ENCODE measurements at regions not wholly inside any gene's neighbourhood (a gene's known extent, or its start where the extent isn't known, plus 50 kb on each side); places are given as distances from the start of the nearest gene placed in this dataset.

DNA sequence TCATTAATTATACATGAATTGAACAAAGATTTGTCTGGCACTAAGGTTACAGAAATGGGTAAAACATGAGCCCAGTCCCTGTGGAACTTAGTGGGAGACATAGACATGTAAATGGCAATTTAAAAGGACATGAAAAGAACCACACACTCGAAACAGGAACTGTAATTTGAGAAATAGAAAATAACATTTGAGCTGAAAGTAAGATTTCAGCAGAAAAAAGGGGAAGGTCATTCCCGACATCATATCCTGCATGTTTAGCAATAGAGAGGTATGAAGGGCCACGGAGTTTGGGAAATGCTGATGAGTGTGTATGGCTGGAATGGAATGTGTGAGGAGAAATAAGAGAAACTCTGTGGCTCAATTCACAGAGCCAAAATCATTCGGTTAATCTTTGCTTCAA is 175.4 kb upstream of the AHR start:
- no peak for TF ChIP-seq CTCF (IDR thresholded peaks at IDR 0.05; ENCODE audit: unreplicated experiment)
- no peak overlapping the region for H3K4me3 Mint-ChIP-seq (ENCODE audit: low read depth)

DNA sequence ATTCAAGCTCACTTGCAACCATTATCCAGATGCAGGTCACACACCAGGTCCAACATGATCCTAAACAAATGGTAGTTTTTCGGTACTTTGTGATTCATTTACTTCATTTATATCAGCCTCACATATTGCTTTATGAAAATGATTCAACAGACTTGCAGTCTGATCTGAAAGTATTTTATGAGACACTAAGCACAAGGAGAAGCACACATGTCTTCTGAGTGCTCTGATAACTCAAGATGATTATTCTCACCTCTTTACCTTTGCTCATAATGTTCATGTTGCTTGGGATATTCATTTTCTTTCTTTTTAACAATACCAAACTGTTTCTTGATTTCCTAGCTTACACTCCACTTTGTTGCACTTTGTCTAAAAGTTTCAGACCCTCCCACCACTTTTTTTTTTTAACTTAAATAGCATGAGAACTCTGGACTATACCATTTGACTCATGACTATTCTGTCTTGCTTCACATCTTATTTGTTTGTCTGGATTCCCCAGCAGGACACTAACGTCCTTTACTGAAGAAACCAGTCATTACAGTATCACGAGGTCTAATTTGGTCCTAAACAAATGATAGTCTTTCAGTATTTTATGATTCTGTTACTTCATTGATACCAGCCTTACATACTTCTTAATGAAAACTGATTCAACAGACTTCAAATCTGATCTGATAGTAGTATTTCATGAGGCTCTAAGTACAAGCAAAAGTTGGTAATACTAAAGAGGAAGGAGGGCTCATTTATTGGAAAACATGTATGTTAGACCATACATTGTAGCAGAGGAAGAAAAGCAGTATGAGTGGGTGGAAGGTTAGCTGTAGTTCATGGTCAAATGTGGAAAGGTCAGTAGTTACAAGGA is 171.8 kb upstream of the AHR start:
- H3K27me3 Mint-ChIP-seq = no peaks in the 10 kb centered on the region
- DNase-seq (ENCODE audit: low spot score, unreplicated experiment) = no peak
- H3K9me3 Mint-ChIP-seq (ENCODE audit: low read depth) = no peaks in the 10 kb centered on the region
- H3K4me1 Mint-ChIP-seq (ENCODE audit: low read depth) = peaks cover 26% of the 10 kb centered on the region
- TF ChIP-seq CTCF (IDR thresholded peaks at IDR 0.05; ENCODE audit: unreplicated experiment) = no peak
- peak overlapping the region; percentile 26 for H3K27ac Mint-ChIP-seq
- no peaks in the 10 kb centered on the region for H3K36me3 Mint-ChIP-seq (ENCODE audit: insufficient read depth)
- no peak overlapping the region for H3K4me3 Mint-ChIP-seq (ENCODE audit: low read depth)

More for the DNA sequence above, 175.4 kb upstream of the AHR start:
- Mint-ChIP-seq H3K27ac (no peak overlapping the region), H3K36me3 (ENCODE audit: insufficient read depth) (no peaks in the 10 kb centered on the region), H3K9me3 (ENCODE audit: low read depth) (no peaks in the 10 kb centered on the region), H3K27me3 (no peaks in the 10 kb centered on the region), H3K4me1 (ENCODE audit: low read depth) (peaks cover 3% of the 10 kb centered on the region)
- no peak for DNase-seq (ENCODE audit: low spot score, unreplicated experiment)

GRCh38 chr7:17129218-17129617 is 169.2 kb upstream of the AHR start:
- Mint-ChIP-seq H3K4me3 (ENCODE audit: low read depth) (no peak overlapping the region), H3K27me3 (no peaks in the 10 kb centered on the region), H3K27ac (peak overlapping the region; percentile 24), H3K4me1 (ENCODE audit: low read depth) (peaks cover 34% of the 10 kb centered on the region), H3K9me3 (ENCODE audit: low read depth) (peaks cover 4% of the 10 kb centered on the region), H3K36me3 (ENCODE audit: insufficient read depth) (peaks cover 2% of the 10 kb centered on the region)
- no peak for DNase-seq (ENCODE audit: low spot score, unreplicated experiment)
- TF ChIP-seq CTCF (IDR thresholded peaks at IDR 0.05; ENCODE audit: unreplicated experiment) = no peak

DNA sequence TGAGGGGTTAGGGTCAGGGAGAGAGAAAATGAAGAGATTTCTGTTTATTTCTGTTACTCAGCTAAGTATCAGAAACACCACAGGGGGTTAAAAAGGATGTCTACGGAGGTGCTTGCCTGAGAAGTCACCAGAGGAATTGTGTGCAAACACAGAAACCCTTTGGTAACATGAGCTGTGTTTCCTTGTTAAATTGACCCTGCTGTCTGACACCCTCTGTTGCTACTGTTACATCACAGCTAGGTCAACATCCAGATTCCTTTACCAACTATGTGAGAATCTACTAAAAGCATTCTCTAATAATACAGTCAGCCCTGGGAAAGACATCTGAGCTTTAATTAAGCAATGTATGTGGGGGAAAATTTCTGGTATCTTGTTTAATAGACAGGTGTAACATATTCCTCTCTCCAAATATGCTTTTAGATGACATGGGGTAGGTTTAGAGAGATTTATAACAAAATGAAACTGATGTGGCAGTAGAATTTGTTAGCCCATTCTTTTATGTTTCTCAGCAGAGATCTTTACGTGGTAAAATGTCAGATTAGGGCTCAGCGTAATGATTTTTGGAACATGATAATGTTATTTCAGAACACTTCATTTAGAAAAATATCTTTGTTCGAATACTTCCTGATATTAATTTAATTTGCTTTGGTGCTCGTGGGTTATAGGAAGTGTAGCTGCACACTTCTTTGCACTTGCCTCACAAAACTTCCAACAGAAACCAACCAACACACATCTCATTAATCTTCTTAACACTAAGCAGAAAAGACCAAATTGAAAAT is 168.0 kb upstream of the AHR start:
- H3K27me3 Mint-ChIP-seq = no peaks in the 10 kb centered on the region
- H3K4me3 Mint-ChIP-seq (ENCODE audit: low read depth) = peak overlapping the region; percentile 14
- peaks cover 4% of the 10 kb centered on the region for H3K9me3 Mint-ChIP-seq (ENCODE audit: low read depth)
- peaks cover 2% of the 10 kb centered on the region for H3K36me3 Mint-ChIP-seq (ENCODE audit: insufficient read depth)
- DNase-seq (ENCODE audit: low spot score, unreplicated experiment) = no peak
- no peak for TF ChIP-seq CTCF (IDR thresholded peaks at IDR 0.05; ENCODE audit: unreplicated experiment)
- peak overlapping the region; percentile 97 for H3K27ac Mint-ChIP-seq
- H3K4me1 Mint-ChIP-seq (ENCODE audit: low read depth) = peaks cover 34% of the 10 kb centered on the region

DNA sequence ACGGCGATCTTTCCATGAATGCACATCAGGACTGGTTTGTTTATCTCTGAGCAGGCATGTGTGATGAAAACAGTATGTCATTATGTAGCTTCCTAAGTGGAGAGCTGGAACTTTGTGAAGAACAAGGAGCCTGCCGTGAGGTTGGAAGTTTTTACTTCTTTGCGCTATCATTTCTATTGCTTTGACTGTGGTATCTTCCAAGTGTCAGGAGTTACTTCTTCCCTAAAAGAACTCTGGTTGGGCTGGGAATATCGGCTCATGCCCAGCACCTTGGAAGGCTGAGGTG is 167.4 kb upstream of the AHR start:
- TF ChIP-seq CTCF (IDR thresholded peaks at IDR 0.05; ENCODE audit: unreplicated experiment) = no peak
- DNase-seq (ENCODE audit: low spot score, unreplicated experiment) = no peak
- Mint-ChIP-seq H3K27ac (peak overlapping the region; percentile 97), H3K27me3 (no peaks in the 10 kb centered on the region), H3K9me3 (ENCODE audit: low read depth) (peaks cover 4% of the 10 kb centered on the region), H3K36me3 (ENCODE audit: insufficient read depth) (peaks cover 2% of the 10 kb centered on the region), H3K4me1 (ENCODE audit: low read depth) (peaks cover 33% of the 10 kb centered on the region), H3K4me3 (ENCODE audit: low read depth) (no peak overlapping the region)
